Keratinocyte (primary cell): ENCODE measurements at regions not wholly inside any gene's neighbourhood (a gene's known extent, or its start where the extent isn't known, plus 50 kb on each side); places are given as distances from the start of the nearest gene placed in this dataset.

ENCODE experiments used
- DNase-seq: peaks from one replicate; pipeline ENCODE4 v3.0.0-alpha.2; 2011; ENCODE audit warnings: low read depth, missing footprints, low spot score
- FAIRE-seq: peaks from 2 replicates; lab custom pipeline; 2011; peaks lifted over from hg19 to GRCh38; lab: Jason Lieb, UNC
- H2AFZ ChIP-seq: 2 replicates; pipeline ENCODE4 v1.6.0; 2012; ENCODE audit warnings: low read length, control low read depth, inconsistent platforms; ENCODE audit not compliant: control insufficient read depth
- H3K27ac ChIP-seq: 2 replicates; pipeline ENCODE4 v1.5.1; 2011; ENCODE audit warnings: low read length; ENCODE audit not compliant: control insufficient read depth, insufficient read depth
- H3K27me3 ChIP-seq: 3 replicates; pipeline ENCODE4 v1.6.0; 2011; ENCODE audit warnings: low read length; ENCODE audit not compliant: control insufficient read depth, insufficient read depth; ENCODE audit errors: extremely low read depth
- H3K36me3 ChIP-seq, 2 experiments: 2 replicates in 1 of 2; 3 replicates in 1 of 2; pipeline ENCODE4 v1.5.1; 2011; ENCODE audit warnings: low read length in 2 of 2, mild to moderate bottlenecking in 1 of 2; ENCODE audit not compliant: control insufficient read depth in 2 of 2, insufficient read depth in 2 of 2; ENCODE audit errors: extremely low read depth in 1 of 2
- H3K4me1 ChIP-seq: 3 replicates; pipeline ENCODE4 v1.5.1; 2011; ENCODE audit warnings: low read length; ENCODE audit not compliant: control insufficient read depth, insufficient read depth; ENCODE audit errors: extremely low read depth
- H3K4me2 ChIP-seq: 3 replicates; pipeline ENCODE4 v1.6.0; 2011; ENCODE audit warnings: low read depth, low read length; ENCODE audit not compliant: control insufficient read depth, insufficient read depth; ENCODE audit errors: extremely low read depth
- H3K4me3 ChIP-seq, 3 experiments: fragments of 200-600 bp in 1 of 3; sonication (generic) in 1 of 3; 2 replicates in 2 of 3; 3 replicates in 1 of 3; pipeline ENCODE4 v1.5.1; 2011 to 2016; ENCODE audit warnings: low read length in 3 of 3, mild to moderate bottlenecking in 3 of 3, control low read depth in 2 of 3, inconsistent platforms in 1 of 3, low read depth in 1 of 3, mixed read lengths in 1 of 3, mixed run types in 1 of 3, moderate library complexity in 1 of 3; ENCODE audit not compliant: control insufficient read depth in 2 of 3, insufficient read depth in 2 of 3; ENCODE audit errors: extremely low read depth in 1 of 3
- H3K79me2 ChIP-seq: 2 replicates; pipeline ENCODE4 v1.6.0; 2012; ENCODE audit warnings: low read length; ENCODE audit not compliant: control insufficient read depth, insufficient read depth
- H3K9ac ChIP-seq: 3 replicates; pipeline ENCODE4 v1.6.0; 2011; ENCODE audit warnings: low read length; ENCODE audit not compliant: control insufficient read depth, insufficient read depth; ENCODE audit errors: extremely low read depth
- H3K9me1 ChIP-seq: 3 replicates; pipeline ENCODE4 v1.6.0; 2011; ENCODE audit warnings: low read length; ENCODE audit not compliant: control insufficient read depth, insufficient read depth; ENCODE audit errors: extremely low read depth
- H3K9me3 ChIP-seq: 2 replicates; pipeline ENCODE4 v1.5.1; 2012; ENCODE audit warnings: low read depth, low read length; ENCODE audit not compliant: control insufficient read depth
- H4K20me1 ChIP-seq: 3 replicates; pipeline ENCODE4 v1.6.0; 2011; ENCODE audit warnings: low read length; ENCODE audit not compliant: control insufficient read depth, insufficient read depth; ENCODE audit errors: extremely low read depth
- CTCF ChIP-seq, 3 experiments: IDR thresholded peaks in 1 of 3; conservative IDR thresholded peaks in 1 of 3; optimal IDR thresholded peaks in 1 of 3; 2 replicates in 2 of 3; 3 replicates in 1 of 3; pipeline versions ENCODE3 to v1.5.1; 2011; ENCODE audit warnings: low read length in 3 of 3, mild to moderate bottlenecking in 3 of 3, moderate library complexity in 2 of 3, control low read depth in 1 of 3, inconsistent platforms in 1 of 3; ENCODE audit not compliant: insufficient read depth in 2 of 3; ENCODE audit errors: extremely low read depth in 1 of 3
- EZH2 ChIP-seq: IDR thresholded peaks from one replicate; pipeline ENCODE4 v1.6.1; 2012; ENCODE audit warnings: inconsistent platforms, mild to moderate bottlenecking, low read length, moderate library complexity
- dilution Hi-C: fragments of 300-500 bp; cut with MboI; formaldehyde crosslinking; loops from one replicate; pipeline ENCODE4 v1.7.0; 2020; ENCODE audit warnings: low sequenced_read_pairs; ENCODE audit not compliant: extremely low pct_ligation_motif_present

GRCh38 chr4:179200681-179201080 lies 1758.4 kb upstream of the AGA start:
- DNase-seq, result no peak
- dilution Hi-C loops, result no loop called here
- Histone ChIP-seq H3K9me3 (no peaks in the 10 kb centered on the region), H3K9me1 (no peaks in the 10 kb centered on the region), H3K79me2 (no peaks in the 10 kb centered on the region), H3K9ac (no peak overlapping the region), H2AFZ (no peak overlapping the region), H3K27ac (no peak overlapping the region), H4K20me1 (no peaks in the 10 kb centered on the region), H3K36me3 (no peaks in the 10 kb centered on the region), H3K4me3 (no peak overlapping the region), H3K27me3 (no peaks in the 10 kb centered on the region), H3K4me1 (no peaks in the 10 kb centered on the region), H3K4me2 (no peak overlapping the region)
- FAIRE-seq, result no peak
- TF ChIP-seq EZH2, result no peak
- TF ChIP-seq CTCF (optimal IDR thresholded peaks at IDR 0.05 in 1 of 3, IDR thresholded peaks at IDR 0.05 in 1 of 3, conservative IDR thresholded peaks at IDR 0.05 in 1 of 3; ENCODE audit: extremely low read depth in 1 of 3, insufficient read depth in 2 of 3, low read length in 3 of 3), result no peak

GRCh38 chr4:179225594-179225993 lies 1783.4 kb upstream of the AGA start:
- Histone ChIP-seq H2AFZ (no peak overlapping the region), H3K9me3 (peaks cover 2% of the 10 kb centered on the region), H3K9me1 (no peaks in the 10 kb centered on the region), H3K4me2 (no peak overlapping the region), H3K27ac (no peak overlapping the region), H3K4me3 (no peak overlapping the region), H3K4me1 (no peaks in the 10 kb centered on the region), H3K27me3 (no peaks in the 10 kb centered on the region), H3K9ac (no peak overlapping the region), H4K20me1 (no peaks in the 10 kb centered on the region), H3K36me3 (no peaks in the 10 kb centered on the region), H3K79me2 (no peaks in the 10 kb centered on the region)
- FAIRE-seq, result no peak
- TF ChIP-seq EZH2, result no peak
- no peak for TF ChIP-seq CTCF (optimal IDR thresholded peaks at IDR 0.05 in 1 of 3, IDR thresholded peaks at IDR 0.05 in 1 of 3, conservative IDR thresholded peaks at IDR 0.05 in 1 of 3; ENCODE audit: extremely low read depth in 1 of 3, insufficient read depth in 2 of 3, low read length in 3 of 3)
- no peak for DNase-seq
- dilution Hi-C loops, result no loop called here
